ENCODE measurements at regions not wholly inside any gene's neighbourhood (a gene's known extent, or its start where the extent isn't known, plus 50 kb on each side); places are given as distances from the start of the nearest gene placed in this dataset.

DNA sequence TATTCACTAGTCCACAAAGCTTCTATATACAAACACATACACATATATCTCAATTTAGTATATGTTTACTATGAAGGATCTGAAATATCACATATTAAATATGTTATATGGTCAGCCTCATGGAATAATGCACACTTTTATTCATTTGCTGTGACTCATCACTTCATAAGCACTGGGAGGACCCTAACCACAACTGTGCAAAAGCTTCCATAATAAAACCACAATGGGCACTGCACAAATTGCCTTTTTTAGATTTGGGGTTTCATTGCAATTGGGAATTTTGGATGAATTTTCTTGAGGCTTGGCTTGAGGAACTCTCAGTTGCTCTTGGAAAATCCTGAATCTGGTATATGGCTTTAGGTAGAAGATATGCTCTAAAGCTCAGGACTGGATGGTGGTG is 399.4 kb downstream of the C12orf75 start:
- H4K91ac ChIP-seq (ENCODE audit: low read depth, low read length): no peak overlapping the region
- H3K4me3 ChIP-seq (ENCODE audit: low read depth, low read length): no peak overlapping the region
- H3K9me3 ChIP-seq (ENCODE audit: insufficient read depth, low read depth, low read length): no peaks in the 10 kb centered on the region
- H3K4me2 ChIP-seq (ENCODE audit: low read length): no peak overlapping the region
- no peak overlapping the region for H2BK120ac ChIP-seq (ENCODE audit: insufficient read depth, low read length, poor library complexity)
- H3K14ac ChIP-seq (ENCODE audit: low read length): no peak overlapping the region
- no peak overlapping the region for H4K12ac ChIP-seq (ENCODE audit: low read depth, low read length)
- no peak overlapping the region for H3K4ac ChIP-seq (ENCODE audit: low read depth, low read length)
- H3K23ac ChIP-seq (ENCODE audit: low read length): no peak overlapping the region
- no peaks in the 10 kb centered on the region for H3K27me3 ChIP-seq (ENCODE audit: insufficient read depth, low read length)
- no peak for DNase-seq
- H2BK5ac ChIP-seq (ENCODE audit: low read depth, low read length, poor library complexity): no peak overlapping the region
- H3K36me3 ChIP-seq (ENCODE audit: control insufficient read depth in 1 of 2, insufficient read depth in 2 of 2, low read length in 2 of 2): no peaks in the 10 kb centered on the region
- H2AK5ac ChIP-seq (ENCODE audit: low read length): no peak overlapping the region
- H3K27ac ChIP-seq (ENCODE audit: low read depth, low read length): no peak overlapping the region
- H2AFZ ChIP-seq (ENCODE audit: insufficient read depth, low read length, poor library complexity): no peak overlapping the region
- H3K79me1 ChIP-seq (ENCODE audit: low read length): no peaks in the 10 kb centered on the region
- H3K9ac ChIP-seq (ENCODE audit: low read length): no peak overlapping the region
- H4K8ac ChIP-seq (ENCODE audit: low read depth, low read length): no peak overlapping the region
- H3K4me1 ChIP-seq (ENCODE audit: control insufficient read depth in 1 of 2, insufficient read depth in 2 of 2, low read length in 2 of 2): no peaks in the 10 kb centered on the region
- no peaks in the 10 kb centered on the region for H3K79me2 ChIP-seq (ENCODE audit: control insufficient read depth, insufficient read depth, low read length, poor library complexity)
- H3K18ac ChIP-seq (ENCODE audit: low read length): no peak overlapping the region
- no peak overlapping the region for H2BK12ac ChIP-seq (ENCODE audit: low read length)

DNA sequence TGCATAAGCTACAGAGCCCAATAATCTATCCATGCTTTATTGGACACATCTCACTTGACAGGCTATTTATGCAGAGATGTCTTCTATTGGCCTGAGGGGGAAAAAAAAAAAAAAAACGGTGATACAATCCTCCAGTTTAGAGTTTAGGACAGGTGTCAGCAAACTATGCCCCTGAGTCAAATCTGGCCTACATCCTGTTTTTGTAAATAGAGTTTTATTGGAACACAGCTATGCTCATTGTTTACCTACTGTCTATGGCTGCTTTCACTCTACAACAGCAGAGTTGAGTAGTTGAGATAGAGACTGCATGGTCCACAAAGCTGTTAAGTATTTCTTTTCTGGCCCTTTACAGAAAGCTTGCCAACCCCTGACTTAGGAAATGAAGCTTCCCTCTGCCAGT is 403.1 kb downstream of the C12orf75 start:
- Histone ChIP-seq H3K14ac (ENCODE audit: low read length) (no peak overlapping the region), H3K18ac (ENCODE audit: low read length) (no peak overlapping the region), H2AFZ (ENCODE audit: insufficient read depth, low read length, poor library complexity) (no peak overlapping the region), H2BK120ac (ENCODE audit: insufficient read depth, low read length, poor library complexity) (no peak overlapping the region), H3K27me3 (ENCODE audit: insufficient read depth, low read length) (no peaks in the 10 kb centered on the region), H4K12ac (ENCODE audit: low read depth, low read length) (no peak overlapping the region), H2BK5ac (ENCODE audit: low read depth, low read length, poor library complexity) (no peak overlapping the region), H2BK12ac (ENCODE audit: low read length) (no peak overlapping the region), H3K36me3 (ENCODE audit: control insufficient read depth in 1 of 2, insufficient read depth in 2 of 2, low read length in 2 of 2) (no peaks in the 10 kb centered on the region), H3K4ac (ENCODE audit: low read depth, low read length) (no peak overlapping the region), H3K4me3 (ENCODE audit: low read depth, low read length) (no peak overlapping the region), H3K79me2 (ENCODE audit: control insufficient read depth, insufficient read depth, low read length, poor library complexity) (no peaks in the 10 kb centered on the region), H3K23ac (ENCODE audit: low read length) (no peak overlapping the region), H3K9me3 (ENCODE audit: insufficient read depth, low read depth, low read length) (no peaks in the 10 kb centered on the region), H2AK5ac (ENCODE audit: low read length) (no peak overlapping the region), H3K27ac (ENCODE audit: low read depth, low read length) (no peak overlapping the region), H3K4me1 (ENCODE audit: control insufficient read depth in 1 of 2, insufficient read depth in 2 of 2, low read length in 2 of 2) (peaks cover 0 to 2% of the 10 kb centered on the region in 2 experiments), H4K91ac (ENCODE audit: low read depth, low read length) (no peak overlapping the region), H3K79me1 (ENCODE audit: low read length) (no peaks in the 10 kb centered on the region), H4K8ac (ENCODE audit: low read depth, low read length) (no peak overlapping the region), H3K9ac (ENCODE audit: low read length) (no peak overlapping the region), H3K4me2 (ENCODE audit: low read length) (no peak overlapping the region)
- no peak for DNase-seq
- WGBS (ENCODE audit: extremely low coverage, insufficient coverage, insufficient read length): no CpG with 5 or more reads among the region's 1 CpG

DNA sequence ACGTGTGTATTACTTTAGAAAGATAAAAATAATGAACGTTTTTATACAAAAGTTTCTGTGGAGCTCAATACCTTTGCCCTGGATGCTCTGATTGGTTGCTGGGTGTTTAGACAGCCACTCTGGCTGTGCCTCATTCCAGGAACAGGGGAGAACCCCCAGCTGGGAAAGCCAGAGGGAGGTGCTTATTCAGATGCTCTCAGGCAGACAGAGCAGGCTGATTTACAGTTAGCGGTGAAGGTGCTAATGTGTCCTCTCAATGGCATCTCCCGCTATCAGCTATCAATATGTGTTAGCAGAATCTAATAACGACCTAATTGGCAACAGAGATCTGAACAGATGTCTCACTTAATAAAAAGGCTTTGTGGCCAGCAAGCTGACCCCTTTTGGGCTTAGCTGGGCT is 402.3 kb downstream of the NUAK1 start:
- Histone ChIP-seq H3K14ac (ENCODE audit: low read length) (no peak overlapping the region), H3K9me3 (ENCODE audit: insufficient read depth, low read depth, low read length) (no peaks in the 10 kb centered on the region), H3K23ac (ENCODE audit: low read length) (no peak overlapping the region), H3K27ac (ENCODE audit: low read depth, low read length) (no peak overlapping the region), H2BK5ac (ENCODE audit: low read depth, low read length, poor library complexity) (no peak overlapping the region), H4K91ac (ENCODE audit: low read depth, low read length) (no peak overlapping the region), H4K12ac (ENCODE audit: low read depth, low read length) (no peak overlapping the region), H2AFZ (ENCODE audit: insufficient read depth, low read length, poor library complexity) (no peak overlapping the region), H3K79me2 (ENCODE audit: control insufficient read depth, insufficient read depth, low read length, poor library complexity) (no peaks in the 10 kb centered on the region), H2BK120ac (ENCODE audit: insufficient read depth, low read length, poor library complexity) (no peak overlapping the region), H2AK5ac (ENCODE audit: low read length) (no peak overlapping the region), H3K27me3 (ENCODE audit: insufficient read depth, low read length) (no peaks in the 10 kb centered on the region), H3K9ac (ENCODE audit: low read length) (no peak overlapping the region), H3K4me2 (ENCODE audit: low read length) (no peak overlapping the region), H3K4me1 (ENCODE audit: control insufficient read depth in 1 of 2, insufficient read depth in 2 of 2, low read length in 2 of 2) (peaks cover 0 to 3% of the 10 kb centered on the region in 2 experiments), H3K79me1 (ENCODE audit: low read length) (peaks cover 1% of the 10 kb centered on the region), H4K8ac (ENCODE audit: low read depth, low read length) (no peak overlapping the region), H3K18ac (ENCODE audit: low read length) (no peak overlapping the region), H3K4me3 (ENCODE audit: low read depth, low read length) (no peak overlapping the region), H3K4ac (ENCODE audit: low read depth, low read length) (no peak overlapping the region), H2BK12ac (ENCODE audit: low read length) (no peak overlapping the region), H3K36me3 (ENCODE audit: control insufficient read depth in 1 of 2, insufficient read depth in 2 of 2, low read length in 2 of 2) (no peaks in the 10 kb centered on the region)
- no CpG with 5 or more reads among the region's 5 CpGs for WGBS (ENCODE audit: extremely low coverage, insufficient coverage, insufficient read length)
- no peak for DNase-seq

DNA sequence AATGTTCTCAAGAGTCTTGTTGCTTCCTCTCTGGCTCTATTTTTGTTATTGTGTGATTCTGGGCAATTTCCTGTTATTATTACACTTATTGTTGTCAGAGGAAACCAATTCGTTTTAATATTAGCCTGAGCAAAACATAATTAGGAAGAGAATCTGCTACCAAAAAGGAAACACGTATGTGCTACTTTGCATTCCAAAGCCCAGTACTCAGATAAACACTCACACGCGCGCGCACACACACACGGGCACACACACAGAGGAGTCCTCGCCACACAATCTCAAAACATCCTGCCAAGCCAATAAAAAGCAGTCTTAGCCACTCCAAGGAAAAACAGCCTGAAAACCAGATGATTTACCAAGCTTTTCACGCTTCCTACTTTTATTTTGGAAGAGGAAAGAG is 400.7 kb downstream of the NUAK1 start:
- Histone ChIP-seq H3K23ac (ENCODE audit: low read length) (no peak overlapping the region), H4K12ac (ENCODE audit: low read depth, low read length) (no peak overlapping the region), H3K27me3 (ENCODE audit: insufficient read depth, low read length) (no peaks in the 10 kb centered on the region), H2BK12ac (ENCODE audit: low read length) (no peak overlapping the region), H3K79me1 (ENCODE audit: low read length) (peaks cover 1% of the 10 kb centered on the region), H3K9ac (ENCODE audit: low read length) (no peak overlapping the region), H2AK5ac (ENCODE audit: low read length) (no peak overlapping the region), H3K79me2 (ENCODE audit: control insufficient read depth, insufficient read depth, low read length, poor library complexity) (no peaks in the 10 kb centered on the region), H3K4me2 (ENCODE audit: low read length) (no peak overlapping the region), H4K8ac (ENCODE audit: low read depth, low read length) (no peak overlapping the region), H4K91ac (ENCODE audit: low read depth, low read length) (no peak overlapping the region), H3K9me3 (ENCODE audit: insufficient read depth, low read depth, low read length) (no peaks in the 10 kb centered on the region), H3K36me3 (ENCODE audit: control insufficient read depth in 1 of 2, insufficient read depth in 2 of 2, low read length in 2 of 2) (no peaks in the 10 kb centered on the region), H3K4ac (ENCODE audit: low read depth, low read length) (no peak overlapping the region), H3K4me1 (ENCODE audit: control insufficient read depth in 1 of 2, insufficient read depth in 2 of 2, low read length in 2 of 2) (peaks cover 2 to 9% of the 10 kb centered on the region in 2 experiments), H2BK120ac (ENCODE audit: insufficient read depth, low read length, poor library complexity) (no peak overlapping the region), H3K4me3 (ENCODE audit: low read depth, low read length) (no peak overlapping the region), H3K14ac (ENCODE audit: low read length) (no peak overlapping the region), H2AFZ (ENCODE audit: insufficient read depth, low read length, poor library complexity) (no peak overlapping the region), H3K27ac (ENCODE audit: low read depth, low read length) (no peak overlapping the region), H3K18ac (ENCODE audit: low read length) (no peak overlapping the region), H2BK5ac (ENCODE audit: low read depth, low read length, poor library complexity) (no peak overlapping the region)
- WGBS (ENCODE audit: extremely low coverage, insufficient coverage, insufficient read length): no CpG with 5 or more reads among the region's 9 CpGs
- no peak for DNase-seq
